Activated CD8-positive, alpha-beta T cell treated with anti-CD3 and anti-CD28 coated beads for 36 hours (primary cell): ENCODE measurements at regions not wholly inside any gene's neighbourhood (a gene's known extent, or its start where the extent isn't known, plus 50 kb on each side); places are given as distances from the start of the nearest gene placed in this dataset.

Experiments used
- ATAC-seq: fragments of 200-7000 bp; cut with Tn5 transposase; one replicate; pipeline ENCODE4 v1.10.0; 2021; ENCODE audit warnings: mild to moderate bottlenecking, moderate library complexity
- CTCF ChIA-PET: fragments of 350-600 bp; sonication (Branson Sonifier 250); formaldehyde crosslinking; loops from one replicate; lab custom pipeline; 2021; ENCODE audit warnings: antibody characterized with exemption; lab: Charles Lee
- POLR2A ChIA-PET: fragments of 350-600 bp; sonication (Branson Sonifier 250); formaldehyde crosslinking; loops from one replicate; lab custom pipeline; 2021; ENCODE audit warnings: antibody characterized with exemption; lab: Charles Lee
- DNase-seq: peaks from one replicate; pipeline ENCODE4 v3.0.0-alpha.2; 2020
- H3K27ac Mint-ChIP-seq: one replicate; pipeline ENCODE4 v1.8.0; 2021; ENCODE audit warnings: mild to moderate bottlenecking, mixed read lengths
- H3K27me3 Mint-ChIP-seq: one replicate; pipeline ENCODE4 v1.8.0; 2021; ENCODE audit warnings: mixed read lengths
- H3K36me3 Mint-ChIP-seq: one replicate; pipeline ENCODE4 v1.8.0; 2021; ENCODE audit warnings: low read depth, mixed read lengths
- H3K4me1 Mint-ChIP-seq: one replicate; pipeline ENCODE4 v1.8.0; 2021; ENCODE audit warnings: low read depth, mixed read lengths
- H3K4me3 Mint-ChIP-seq: one replicate; pipeline ENCODE4 v1.8.0; 2021; ENCODE audit warnings: mild to moderate bottlenecking, moderate library complexity, mixed read lengths
- H3K9me3 Mint-ChIP-seq: one replicate; pipeline ENCODE4 v1.8.0; 2021; ENCODE audit warnings: mixed read lengths
- CTCF ChIP-seq: fragments of 200-600 bp; IDR thresholded peaks from one replicate; pipeline ENCODE4 v1.8.0; 2022; ENCODE audit warnings: antibody characterized with exemption, mild to moderate bottlenecking
- intact Hi-C: fragments of 100-400 bp; cut with micrococcal nuclease; formaldehyde crosslinking; loops from one replicate; pipeline ENCODE4 v1.10.0; 2022

- Mint-ChIP-seq H3K27ac (no peak overlapping the region), H3K36me3 (no peaks in the 10 kb centered on the region), H3K4me1 (no peaks in the 10 kb centered on the region), H3K4me3 (no peak overlapping the region), H3K27me3 (peaks cover 3% of the 10 kb centered on the region), H3K9me3 (no peaks in the 10 kb centered on the region)
- no peak for DNase-seq
- POLR2A ChIA-PET = no interaction called here
- intact Hi-C loops = no loop called here
- CTCF ChIA-PET = no interaction called here
- no peak for ATAC-seq
- TF ChIP-seq CTCF = no peak
Observed at GRCh38 chr9:117492476-117492875, 77.6 kb upstream of the ASTN2 start.

- ATAC-seq (no peak), DNase-seq (no peak)
- ChIA-PET CTCF (no interaction called here), POLR2A (no interaction called here)
- Mint-ChIP-seq H3K9me3 (no peaks in the 10 kb centered on the region), H3K4me3 (no peak overlapping the region), H3K4me1 (no peaks in the 10 kb centered on the region), H3K27me3 (peaks cover 3% of the 10 kb centered on the region), H3K36me3 (no peaks in the 10 kb centered on the region), H3K27ac (no peak overlapping the region)
- intact Hi-C loops = no loop called here
- TF ChIP-seq CTCF = no peak
Observed at GRCh38 chr9:117491491-117491890, 76.6 kb upstream of the ASTN2 start.

GRCh38 chr9:117490199-117490598 is 75.3 kb upstream of the ASTN2 start:
- ATAC-seq (no peak), DNase-seq (no peak)
- peaks cover 6% of the 10 kb centered on the region for H3K27me3 Mint-ChIP-seq
- no peak overlapping the region for H3K4me3 Mint-ChIP-seq
- TF ChIP-seq CTCF = no peak
- intact Hi-C loops = no loop called here
- ChIA-PET CTCF (no interaction called here), POLR2A (no interaction called here)
- no peak overlapping the region for H3K27ac Mint-ChIP-seq
- no peaks in the 10 kb centered on the region for H3K36me3 Mint-ChIP-seq
- no peaks in the 10 kb centered on the region for H3K9me3 Mint-ChIP-seq
- no peaks in the 10 kb centered on the region for H3K4me1 Mint-ChIP-seq

GRCh38 chr9:117488659-117489058 is 73.8 kb upstream of the ASTN2 start:
- intact Hi-C loops = no loop called here
- ATAC-seq = no peak
- no peak overlapping the region for H3K4me3 Mint-ChIP-seq

More at GRCh38 chr9:117488659-117489058, 73.8 kb upstream of the ASTN2 start:
- Mint-ChIP-seq H3K4me1 (no peaks in the 10 kb centered on the region), H3K27me3 (peaks cover 9% of the 10 kb centered on the region), H3K36me3 (no peaks in the 10 kb centered on the region), H3K9me3 (no peaks in the 10 kb centered on the region), H3K27ac (no peak overlapping the region)
- ChIA-PET CTCF (interaction anchor here (1.4 to 1.6 kb wide), 2 partner anchors 10 to 26 kb away, joined by 3 to 8 read pairs; no protein-coding TSS in a partner anchor), POLR2A (no interaction called here)
- DNase-seq = no peak
- no peak for TF ChIP-seq CTCF
